Spleen (tissue), 11 donors: ENCODE measurements at regions not wholly inside any gene's neighbourhood (a gene's known extent, or its start where the extent isn't known, plus 50 kb on each side); places are given as distances from the start of the nearest gene placed in this dataset.

Source experiments
- DNase-seq: peaks from one replicate; pipeline ENCODE4 v3.0.0-alpha.2; 2020
- H3K27ac ChIP-seq, 8 donors: fragments of 200-600 bp; sonication (generic) in 7 of 8; 1 replicate in 4 of 8; 2 replicates in 4 of 8; pipeline versions ENCODE4 v1.5.0 to v1.8.0; 2016 to 2021; ENCODE audit warnings: inconsistent platforms in 4 of 8, mild to moderate bottlenecking in 4 of 8, moderate library complexity in 1 of 8
- H3K27me3 ChIP-seq, 7 donors: fragments of 200-600 bp; sonication (generic) in 6 of 7; replicated peaks in 1 of 7; 1 replicate in 4 of 7; 2 replicates in 3 of 7; pipeline versions ENCODE4 v1.5.0 to v1.8.0; 2016 to 2021; ENCODE audit warnings: inconsistent platforms in 3 of 7, mild to moderate bottlenecking in 1 of 7
- H3K36me3 ChIP-seq, 6 donors: fragments of 200-600 bp; sonication (generic) in 5 of 6; 1 replicate in 4 of 6; 2 replicates in 2 of 6; pipeline versions ENCODE4 v1.5.0 to v1.8.0; 2016 to 2021; ENCODE audit warnings: inconsistent platforms in 2 of 6
- H3K4me1 ChIP-seq, 6 donors: fragments of 200-600 bp; sonication (generic) in 5 of 6; 1 replicate in 3 of 6; 2 replicates in 3 of 6; pipeline versions ENCODE4 v1.5.0 to v1.8.0; 2016 to 2021; ENCODE audit warnings: inconsistent platforms in 3 of 6
- H3K4me3 ChIP-seq, 8 donors: fragments of 200-600 bp; sonication (generic) in 7 of 8; 1 replicate in 4 of 8; 2 replicates in 4 of 8; pipeline versions ENCODE4 v1.5.0 to v1.8.0; 2016 to 2021; ENCODE audit warnings: inconsistent platforms in 4 of 8, mild to moderate bottlenecking in 4 of 8, moderate library complexity in 2 of 8
- H3K9me3 ChIP-seq, 8 donors: fragments of 200-600 bp; sonication (generic) in 7 of 8; 1 replicate in 4 of 8; 2 replicates in 4 of 8; pipeline versions ENCODE4 v1.5.0 to v1.8.0; 2016 to 2021; ENCODE audit warnings: inconsistent platforms in 4 of 8
- CTCF ChIP-seq, 11 experiments: fragments of 200-600 bp in 7 of 11; fragments of 450-650 bp in 4 of 11; sonication (generic) in 4 of 11; IDR thresholded peaks in 8 of 11; conservative IDR thresholded peaks in 3 of 11; 1 replicate in 7 of 11; 2 replicates in 4 of 11; pipeline versions ENCODE4 v1.4.0 to v1.8.0; 2016 to 2021; ENCODE audit warnings: antibody characterized with exemption in 11 of 11, inconsistent platforms in 4 of 11, mild to moderate bottlenecking in 1 of 11
- POLR2A ChIP-seq, 3 donors: fragments of 450-650 bp; IDR thresholded peaks; one replicate each; pipeline ENCODE4 v1.5.1; 2017; ENCODE audit warnings: antibody characterized with exemption in 3 of 3, mild to moderate bottlenecking in 1 of 3
- POLR2AphosphoS5 ChIP-seq, 3 donors: sonication (generic); formaldehyde crosslinking; IDR thresholded peaks; one replicate each; pipeline ENCODE4 v1.5.1; 2017; ENCODE audit warnings: antibody characterized with exemption in 3 of 3
- WGBS, 5 donors: extraction: QIAGEN DNeasy Blood & Tissue Kit in 3 of 5; methylation state at CpG; one replicate each; pipeline versions ENCODE4 v1.1.5 to v1.1.7; 2013 to 2018; 5-methylcytosine and 5-hydroxymethylcytosine counted together
- intact Hi-C: fragments of 100-400 bp; cut with DNase I; formaldehyde crosslinking; loops from one replicate; pipeline ENCODE4 v1.15.0; 2023; ENCODE audit warnings: low total_unique reads
- donor health status: healthy with polysubstance abuse.
- donor health status: DM: no; HTN: no; CAD: no; lungs with moderate emphysema.
- donor health status: DM: no; HTN: no; CAD: no.
- donor health status: Bipolar disorder and iron deficiency.
- donor health status: healthy.
- donor health status: DM: no; HTN: no; CAD: no.
- donor health status: DM: yes; HTN: yes; CAD: no.

- Histone ChIP-seq H3K36me3 (no peaks in the 10 kb centered on the region), H3K27me3 (no peaks in the 10 kb centered on the region), H3K4me1 (no peaks in the 10 kb centered on the region), H3K9me3 (peaks cover 0 to 16% (median 7%) of the 10 kb centered on the region in 8 donors), H3K4me3 (no peak overlapping the region), H3K27ac (no peak overlapping the region)
- 72 to 87% (median 82%) methylated on average over 4 of the region's 4 CpGs for WGBS, 5 donors
- TF ChIP-seq CTCF (IDR thresholded peaks at IDR 0.05 in 8 of 11, conservative IDR thresholded peaks at IDR 0.05 in 3 of 11) (no peak), POLR2AphosphoS5 (IDR thresholded peaks at IDR 0.05) (no peak), POLR2A (IDR thresholded peaks at IDR 0.05) (no peak)
- intact Hi-C loops = no loop called here
- DNase-seq = no peak
Observed at GRCh38 chr5:4995014-4995413, 145.1 kb upstream of the ADAMTS16 start.

GRCh38 chr5:5005353-5005752 is 134.8 kb upstream of the ADAMTS16 start:
- Histone ChIP-seq H3K27me3 (no peaks in the 10 kb centered on the region), H3K27ac (no peak overlapping the region), H3K4me3 (no peak overlapping the region), H3K36me3 (no peaks in the 10 kb centered on the region), H3K9me3 (peaks cover 0 to 6% (median 0%) of the 10 kb centered on the region in 8 donors), H3K4me1 (no peaks in the 10 kb centered on the region)
- no peak for DNase-seq
- TF ChIP-seq POLR2AphosphoS5 (IDR thresholded peaks at IDR 0.05) = no peak
- no peak for TF ChIP-seq POLR2A (IDR thresholded peaks at IDR 0.05)
- TF ChIP-seq CTCF (IDR thresholded peaks at IDR 0.05 in 8 of 11, conservative IDR thresholded peaks at IDR 0.05 in 3 of 11) = no peak
- intact Hi-C loops = no loop called here
- 69 to 84% (median 74%) methylated on average over 3 of the region's 3 CpGs for WGBS, 5 donors

DNA sequence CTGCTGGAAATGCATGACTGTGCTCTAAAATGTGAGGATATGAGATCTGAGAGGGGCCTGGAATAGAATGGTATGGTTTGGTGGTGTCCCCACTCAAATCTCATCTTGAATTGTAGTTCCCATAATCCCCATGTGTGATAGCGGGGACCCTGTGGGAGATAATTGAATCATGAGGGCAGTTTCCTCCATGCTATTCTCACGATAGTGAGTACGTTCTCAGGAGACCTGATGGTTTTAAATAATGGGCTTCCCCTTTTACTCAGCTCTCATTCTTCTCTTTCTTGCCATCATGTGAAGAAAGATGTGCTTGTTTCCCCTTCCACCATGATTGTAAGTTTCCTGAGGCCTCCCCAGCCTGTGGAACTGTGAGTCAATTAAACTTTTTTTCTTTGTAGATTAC is 133.6 kb upstream of the ADAMTS16 start:
- Histone ChIP-seq H3K36me3 (no peaks in the 10 kb centered on the region), H3K4me1 (no peaks in the 10 kb centered on the region), H3K27ac (no peak overlapping the region), H3K9me3 (peaks cover 0 to 6% (median 0%) of the 10 kb centered on the region in 8 donors), H3K27me3 (no peaks in the 10 kb centered on the region), H3K4me3 (no peak overlapping the region)
- WGBS, 5 donors = 46 to 89% (median 79%) methylated on average over 3 of the region's 3 CpGs
- no peak for DNase-seq
- TF ChIP-seq CTCF (IDR thresholded peaks at IDR 0.05 in 8 of 11, conservative IDR thresholded peaks at IDR 0.05 in 3 of 11) (no peak), POLR2AphosphoS5 (IDR thresholded peaks at IDR 0.05) (no peak), POLR2A (IDR thresholded peaks at IDR 0.05) (no peak)
- intact Hi-C loops = no loop called here

DNA sequence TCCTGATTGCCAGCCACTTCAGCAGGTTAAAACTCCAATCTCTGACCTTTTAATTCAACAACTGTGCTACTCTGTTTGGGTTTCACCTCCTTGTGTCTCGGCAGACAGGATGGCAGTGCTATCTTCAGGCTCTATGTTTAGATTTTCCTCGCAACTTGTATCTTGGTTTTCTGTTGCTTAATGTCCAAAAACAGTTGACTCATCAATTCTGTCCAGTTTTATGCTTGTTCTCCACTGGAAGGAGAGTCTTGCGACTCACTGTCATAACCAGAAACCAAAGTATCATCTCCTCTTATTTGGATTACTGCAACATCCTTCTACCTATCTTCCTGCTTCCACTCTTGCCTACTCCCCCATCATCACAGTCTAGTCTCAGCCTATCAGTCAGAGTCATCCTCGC is 130.9 kb upstream of the ADAMTS16 start:
- peaks cover 0 to 6% (median 0%) of the 10 kb centered on the region in 8 donors for H3K9me3 ChIP-seq
- no peak for TF ChIP-seq POLR2A (IDR thresholded peaks at IDR 0.05)
- no peaks in the 10 kb centered on the region for H3K4me1 ChIP-seq
- H3K27ac ChIP-seq = no peak overlapping the region
- no peaks in the 10 kb centered on the region for H3K36me3 ChIP-seq
- 80 to 95% (median 85%) methylated on average over 4 of the region's 4 CpGs for WGBS, 5 donors
- H3K4me3 ChIP-seq = no peak overlapping the region
- no peaks in the 10 kb centered on the region for H3K27me3 ChIP-seq
- DNase-seq = no peak
- intact Hi-C loops = no loop called here

- intact Hi-C loops = no loop called here
- 88 to 97% (median 93%) methylated on average over 4 of the region's 4 CpGs for WGBS, 5 donors
- Histone ChIP-seq H3K36me3 (no peaks in the 10 kb centered on the region), H3K4me3 (no peak overlapping the region), H3K27ac (no peak overlapping the region), H3K9me3 (peaks cover 0 to 6% (median 0%) of the 10 kb centered on the region in 8 donors), H3K4me1 (no peaks in the 10 kb centered on the region), H3K27me3 (no peaks in the 10 kb centered on the region)
- TF ChIP-seq POLR2AphosphoS5 (IDR thresholded peaks at IDR 0.05) (no peak), CTCF (IDR thresholded peaks at IDR 0.05 in 8 of 11, conservative IDR thresholded peaks at IDR 0.05 in 3 of 11) (no peak), POLR2A (IDR thresholded peaks at IDR 0.05) (no peak)
- no peak for DNase-seq
Observed at GRCh38 chr5:5011151-5011550, 129.0 kb upstream of the ADAMTS16 start.
